SK-N-MC (cell line): ENCODE measurements at regions not wholly inside any gene's neighbourhood (a gene's known extent, or its start where the extent isn't known, plus 50 kb on each side); places are given as distances from the start of the nearest gene placed in this dataset.

ENCODE experiments used
- EZH2 ChIP-seq: fragments of 200-600 bp; sonication (generic); IDR thresholded peaks from one replicate; pipeline ENCODE4 v1.6.1; 2017; ENCODE audit warnings: antibody characterized with exemption
- POLR2AphosphoS5 ChIP-seq: IDR thresholded peaks from 2 replicates; pipeline ENCODE4 v1.6.1; 2012; ENCODE audit warnings: mild to moderate bottlenecking, low read depth, low read length, borderline replicate concordance

DNA sequence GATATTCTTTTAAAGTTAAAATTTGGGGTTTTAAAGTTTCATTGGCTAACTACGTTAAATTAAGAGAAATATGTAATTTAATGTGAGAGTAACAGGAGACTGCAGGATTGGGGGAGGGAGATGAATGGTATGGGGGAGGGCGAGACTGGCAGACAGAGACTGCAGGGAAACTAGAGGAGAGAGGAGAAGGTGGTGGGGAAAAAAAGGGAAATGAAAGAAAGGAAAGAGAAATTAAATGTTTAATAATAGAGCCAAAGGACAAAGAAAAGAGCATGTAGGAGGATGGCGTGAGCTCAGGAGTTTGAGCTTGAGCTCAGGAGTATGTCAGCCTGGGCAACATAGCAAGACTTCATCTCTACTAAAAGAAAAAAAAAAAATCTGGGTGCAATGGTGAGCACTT lies 115.9 kb downstream of the RFC3 start:
- TF ChIP-seq EZH2, result no peak
- no peak for TF ChIP-seq POLR2AphosphoS5
